ENCODE measurements at regions not wholly inside any gene's neighbourhood (a gene's known extent, or its start where the extent isn't known, plus 50 kb on each side); places are given as distances from the start of the nearest gene placed in this dataset.
A peak's percentile ranks its signal among the peaks of the same experiment; 100 is the strongest.

- H3K4me3 ChIP-seq = no peak overlapping the region
- H3K4me1 ChIP-seq (replicated peaks) = peaks cover 8% of the 10 kb centered on the region
- H3K27ac ChIP-seq = no peak overlapping the region
- DNase-seq (ENCODE audit: low read depth in 1 of 2, low spot score in 2 of 2) = no peak
- no peaks in the 10 kb centered on the region for H3K27me3 ChIP-seq (replicated peaks)
- H3K9me3 ChIP-seq (replicated peaks) = no peaks in the 10 kb centered on the region
- no peaks in the 10 kb centered on the region for H3K36me3 ChIP-seq
Observed at GRCh38 chr13:44128552-44129001, 245.0 kb upstream of the SERP2 start.

- Histone ChIP-seq H3K4me3 (no peak overlapping the region), H3K36me3 (no peaks in the 10 kb centered on the region), H3K9me3 (replicated peaks) (no peaks in the 10 kb centered on the region), H3K4me1 (replicated peaks) (peaks cover 8% of the 10 kb centered on the region), H3K27ac (no peak overlapping the region), H3K27me3 (replicated peaks) (no peaks in the 10 kb centered on the region)
- DNase-seq (ENCODE audit: low read depth in 1 of 2, low spot score in 2 of 2) = no peak
Observed at GRCh38 chr13:44129418-44129817, 244.2 kb upstream of the SERP2 start.

- no peaks in the 10 kb centered on the region for H3K27me3 ChIP-seq (replicated peaks)
- H3K27ac ChIP-seq = no peak overlapping the region
- H3K36me3 ChIP-seq = no peaks in the 10 kb centered on the region
- H3K4me1 ChIP-seq (replicated peaks) = peaks cover 8% of the 10 kb centered on the region
- no peaks in the 10 kb centered on the region for H3K9me3 ChIP-seq (replicated peaks)
- DNase-seq (ENCODE audit: low read depth in 1 of 2, low spot score in 2 of 2) = no peak
- H3K4me3 ChIP-seq = no peak overlapping the region
Observed at GRCh38 chr13:44131069-44131614, 242.5 kb upstream of the SERP2 start.

GRCh38 chr13:44132710-44133109, 240.9 kb upstream of the SERP2 start:
- peak in 1 of 2 experiments; percentile 8 for DNase-seq (ENCODE audit: low read depth in 1 of 2, low spot score in 2 of 2)
- Histone ChIP-seq H3K27me3 (replicated peaks) (no peaks in the 10 kb centered on the region), H3K4me1 (replicated peaks) (peaks cover 8% of the 10 kb centered on the region), H3K4me3 (no peak overlapping the region), H3K27ac (no peak overlapping the region), H3K36me3 (no peaks in the 10 kb centered on the region), H3K9me3 (replicated peaks) (no peaks in the 10 kb centered on the region)

GRCh38 chr13:44133626-44134025, 240.0 kb upstream of the SERP2 start:
- DNase-seq (ENCODE audit: low read depth in 1 of 2, low spot score in 2 of 2) = no peak
- H3K4me1 ChIP-seq (replicated peaks) = peaks cover 8% of the 10 kb centered on the region
- no peak overlapping the region for H3K27ac ChIP-seq
- H3K36me3 ChIP-seq = no peaks in the 10 kb centered on the region
- H3K27me3 ChIP-seq (replicated peaks) = no peaks in the 10 kb centered on the region
- no peaks in the 10 kb centered on the region for H3K9me3 ChIP-seq (replicated peaks)
- H3K4me3 ChIP-seq = no peak overlapping the region

- DNase-seq (ENCODE audit: low read depth in 1 of 2, low spot score in 2 of 2) = no peak
- H3K27me3 ChIP-seq (replicated peaks) = no peaks in the 10 kb centered on the region
- H3K9me3 ChIP-seq (replicated peaks) = no peaks in the 10 kb centered on the region
- no peak overlapping the region for H3K27ac ChIP-seq
- H3K4me1 ChIP-seq (replicated peaks) = peaks cover 8% of the 10 kb centered on the region
- H3K4me3 ChIP-seq = no peak overlapping the region
- H3K36me3 ChIP-seq = no peaks in the 10 kb centered on the region
Observed at GRCh38 chr13:44135566-44135965, 238.1 kb upstream of the SERP2 start.

GRCh38 chr13:44136696-44137268, 236.8 kb upstream of the SERP2 start:
- H3K9me3 ChIP-seq (replicated peaks) = no peaks in the 10 kb centered on the region
- no peak for DNase-seq (ENCODE audit: low read depth in 1 of 2, low spot score in 2 of 2)

GRCh38 chr13:44137466-44137865, 236.2 kb upstream of the SERP2 start:
- H3K36me3 ChIP-seq = no peaks in the 10 kb centered on the region

More at GRCh38 chr13:44136696-44137268, 236.8 kb upstream of the SERP2 start:
- no peaks in the 10 kb centered on the region for H3K27me3 ChIP-seq (replicated peaks)
- H3K4me1 ChIP-seq (replicated peaks) = peaks cover 15% of the 10 kb centered on the region
- no peak overlapping the region for H3K4me3 ChIP-seq
- no peak overlapping the region for H3K27ac ChIP-seq
- no peaks in the 10 kb centered on the region for H3K36me3 ChIP-seq

GRCh38 chr13:44140146-44140545, 233.5 kb upstream of the SERP2 start:
- Histone ChIP-seq H3K4me3 (no peak overlapping the region), H3K27ac (no peak overlapping the region), H3K27me3 (replicated peaks) (no peaks in the 10 kb centered on the region), H3K4me1 (replicated peaks) (peaks cover 20% of the 10 kb centered on the region), H3K9me3 (replicated peaks) (no peaks in the 10 kb centered on the region), H3K36me3 (no peaks in the 10 kb centered on the region)
- no peak for DNase-seq (ENCODE audit: low read depth in 1 of 2, low spot score in 2 of 2)

More at GRCh38 chr13:44137466-44137865, 236.2 kb upstream of the SERP2 start:
- Histone ChIP-seq H3K4me1 (replicated peaks) (peaks cover 17% of the 10 kb centered on the region), H3K4me3 (no peak overlapping the region), H3K27ac (no peak overlapping the region), H3K9me3 (replicated peaks) (no peaks in the 10 kb centered on the region), H3K27me3 (replicated peaks) (no peaks in the 10 kb centered on the region)
- DNase-seq (ENCODE audit: low read depth in 1 of 2, low spot score in 2 of 2) = no peak

GRCh38 chr13:44140888-44141724, 232.5 kb upstream of the SERP2 start:
- no peaks in the 10 kb centered on the region for H3K36me3 ChIP-seq
- peaks cover 20% of the 10 kb centered on the region for H3K4me1 ChIP-seq (replicated peaks)
- H3K27ac ChIP-seq = peak overlapping the region; percentile 86
- H3K9me3 ChIP-seq (replicated peaks) = no peaks in the 10 kb centered on the region
- peak overlapping the region; percentile 42 for H3K4me3 ChIP-seq
- DNase-seq (ENCODE audit: low read depth in 1 of 2, low spot score in 2 of 2) = peak in 1 of 2 experiments; percentile 7
- no peaks in the 10 kb centered on the region for H3K27me3 ChIP-seq (replicated peaks)

GRCh38 chr13:44141725-44142539, 231.7 kb upstream of the SERP2 start:
- H3K36me3 ChIP-seq = no peaks in the 10 kb centered on the region
- peaks cover 20% of the 10 kb centered on the region for H3K4me1 ChIP-seq (replicated peaks)
- no peaks in the 10 kb centered on the region for H3K9me3 ChIP-seq (replicated peaks)
- DNase-seq (ENCODE audit: low read depth in 1 of 2, low spot score in 2 of 2) = peak; percentile 96 to 98
- H3K27ac ChIP-seq = peak overlapping the region; percentile 86
- no peaks in the 10 kb centered on the region for H3K27me3 ChIP-seq (replicated peaks)
- H3K4me3 ChIP-seq = peak overlapping the region; percentile 42

- H3K4me3 ChIP-seq = peak overlapping the region; percentile 42
- H3K27me3 ChIP-seq (replicated peaks) = no peaks in the 10 kb centered on the region
- peaks cover 20% of the 10 kb centered on the region for H3K4me1 ChIP-seq (replicated peaks)
- peak overlapping the region; percentile 31; the same call in 1 of the 2 replicates for H3K27ac ChIP-seq
- no peak for DNase-seq (ENCODE audit: low read depth in 1 of 2, low spot score in 2 of 2)
- no peaks in the 10 kb centered on the region for H3K36me3 ChIP-seq
- H3K9me3 ChIP-seq (replicated peaks) = no peaks in the 10 kb centered on the region
Observed at GRCh38 chr13:44142540-44142867, 231.1 kb upstream of the SERP2 start.

- DNase-seq (ENCODE audit: low read depth in 1 of 2, low spot score in 2 of 2) = peak in 1 of 2 experiments; percentile 36
- H3K36me3 ChIP-seq = no peaks in the 10 kb centered on the region
- H3K4me3 ChIP-seq = no peak overlapping the region
- no peaks in the 10 kb centered on the region for H3K27me3 ChIP-seq (replicated peaks)
- no peak overlapping the region for H3K27ac ChIP-seq
- no peaks in the 10 kb centered on the region for H3K9me3 ChIP-seq (replicated peaks)
- peaks cover 20% of the 10 kb centered on the region for H3K4me1 ChIP-seq (replicated peaks)
Observed at GRCh38 chr13:44142941-44143665, 230.5 kb upstream of the SERP2 start.

Measured in SJSA1 (cell line).